Nephron progenitor cell (in vitro differentiated cells): ENCODE measurements at regions not wholly inside any gene's neighbourhood (a gene's known extent, or its start where the extent isn't known, plus 50 kb on each side); places are given as distances from the start of the nearest gene placed in this dataset.

Source experiments
- DNase-seq: peaks from one replicate; pipeline ENCODE4 v3.0.0; 2021
- H3K27ac Mint-ChIP-seq: 2 replicates; pipeline ENCODE4 v1.8.0; 2021; ENCODE audit warnings: mild to moderate bottlenecking, moderate library complexity, mixed read lengths
- H3K27me3 Mint-ChIP-seq: 2 replicates; pipeline ENCODE4 v1.8.0; 2021; ENCODE audit warnings: mild to moderate bottlenecking, low read depth, mixed read lengths; ENCODE audit not compliant: poor library complexity
- H3K36me3 Mint-ChIP-seq: 2 replicates; pipeline ENCODE4 v1.8.0; 2021; ENCODE audit warnings: low read depth, mixed read lengths
- H3K4me1 Mint-ChIP-seq: 2 replicates; pipeline ENCODE4 v1.8.0; 2021; ENCODE audit warnings: mixed read lengths
- H3K4me3 Mint-ChIP-seq: 2 replicates; pipeline ENCODE4 v1.8.0; 2021; ENCODE audit warnings: mild to moderate bottlenecking, moderate library complexity, mixed read lengths
- H3K9me3 Mint-ChIP-seq: 2 replicates; pipeline ENCODE4 v1.8.0; 2021; ENCODE audit warnings: mild to moderate bottlenecking, moderate library complexity, mixed read lengths
- TF ChIP-seq, protein P1 (sequence below): fragments of 200-600 bp; sonication (generic); IDR thresholded peaks from 2 replicates; pipeline ENCODE4 v1.5.0; 2021; ENCODE audit warnings: antibody characterized with exemption

DNA sequence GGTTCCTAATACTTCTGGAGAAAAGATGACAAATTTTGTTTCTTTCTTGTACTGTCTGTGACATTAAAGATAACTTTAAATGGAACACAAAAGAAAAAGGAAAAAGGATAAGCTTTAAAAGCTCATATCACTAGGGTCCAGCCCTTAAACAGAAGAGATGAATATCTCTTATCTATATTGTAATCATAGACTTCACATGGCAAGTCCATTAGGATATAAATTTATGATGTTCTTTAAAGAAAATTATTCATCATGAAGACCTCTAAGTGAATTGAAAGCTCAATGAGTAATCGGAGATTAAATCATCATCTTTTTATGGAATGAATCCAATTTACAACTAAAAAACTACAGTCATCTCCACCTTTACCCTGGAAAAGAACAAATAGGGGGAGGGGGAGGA is 111.6 kb upstream of the SATB2 start:
- no peak for DNase-seq
- Mint-ChIP-seq H3K27ac (no peak overlapping the region), H3K4me1 (no peaks in the 10 kb centered on the region), H3K27me3 (peaks cover 4% of the 10 kb centered on the region), H3K9me3 (no peaks in the 10 kb centered on the region), H3K36me3 (no peaks in the 10 kb centered on the region), H3K4me3 (no peak overlapping the region)
- TF ChIP-seq, protein P1, sequence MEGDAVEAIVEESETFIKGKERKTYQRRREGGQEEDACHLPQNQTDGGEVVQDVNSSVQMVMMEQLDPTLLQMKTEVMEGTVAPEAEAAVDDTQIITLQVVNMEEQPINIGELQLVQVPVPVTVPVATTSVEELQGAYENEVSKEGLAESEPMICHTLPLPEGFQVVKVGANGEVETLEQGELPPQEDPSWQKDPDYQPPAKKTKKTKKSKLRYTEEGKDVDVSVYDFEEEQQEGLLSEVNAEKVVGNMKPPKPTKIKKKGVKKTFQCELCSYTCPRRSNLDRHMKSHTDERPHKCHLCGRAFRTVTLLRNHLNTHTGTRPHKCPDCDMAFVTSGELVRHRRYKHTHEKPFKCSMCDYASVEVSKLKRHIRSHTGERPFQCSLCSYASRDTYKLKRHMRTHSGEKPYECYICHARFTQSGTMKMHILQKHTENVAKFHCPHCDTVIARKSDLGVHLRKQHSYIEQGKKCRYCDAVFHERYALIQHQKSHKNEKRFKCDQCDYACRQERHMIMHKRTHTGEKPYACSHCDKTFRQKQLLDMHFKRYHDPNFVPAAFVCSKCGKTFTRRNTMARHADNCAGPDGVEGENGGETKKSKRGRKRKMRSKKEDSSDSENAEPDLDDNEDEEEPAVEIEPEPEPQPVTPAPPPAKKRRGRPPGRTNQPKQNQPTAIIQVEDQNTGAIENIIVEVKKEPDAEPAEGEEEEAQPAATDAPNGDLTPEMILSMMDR, result no peak

DNA sequence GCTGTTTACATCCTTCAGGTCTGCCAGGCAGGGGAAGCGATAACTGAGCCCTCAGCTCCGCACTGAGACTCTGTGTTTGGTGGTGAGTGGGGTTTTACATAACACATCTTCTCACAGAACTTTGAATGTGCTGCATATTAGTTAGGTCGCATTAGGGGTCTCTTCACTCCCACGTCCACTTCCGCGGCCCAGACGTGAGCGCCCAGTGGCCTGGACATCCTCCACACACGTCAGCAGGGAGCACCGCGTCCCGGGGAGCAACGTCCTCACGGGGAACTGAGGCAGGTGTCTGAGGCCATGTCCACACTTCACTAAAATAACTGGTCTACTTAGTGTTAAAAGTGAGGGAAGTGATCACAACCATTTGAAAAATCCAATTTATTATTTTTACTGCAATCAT is 100.4 kb upstream of the SATB2 start:
- H3K4me3 Mint-ChIP-seq, result no peak overlapping the region
- H3K27ac Mint-ChIP-seq, result peak overlapping the region; percentile 23
- DNase-seq, result no peak
- TF ChIP-seq, protein P1, result no peak
- no peaks in the 10 kb centered on the region for H3K36me3 Mint-ChIP-seq
- H3K4me1 Mint-ChIP-seq, result peaks cover 11% of the 10 kb centered on the region
- H3K9me3 Mint-ChIP-seq, result peaks cover 7% of the 10 kb centered on the region
- H3K27me3 Mint-ChIP-seq, result no peaks in the 10 kb centered on the region

DNA sequence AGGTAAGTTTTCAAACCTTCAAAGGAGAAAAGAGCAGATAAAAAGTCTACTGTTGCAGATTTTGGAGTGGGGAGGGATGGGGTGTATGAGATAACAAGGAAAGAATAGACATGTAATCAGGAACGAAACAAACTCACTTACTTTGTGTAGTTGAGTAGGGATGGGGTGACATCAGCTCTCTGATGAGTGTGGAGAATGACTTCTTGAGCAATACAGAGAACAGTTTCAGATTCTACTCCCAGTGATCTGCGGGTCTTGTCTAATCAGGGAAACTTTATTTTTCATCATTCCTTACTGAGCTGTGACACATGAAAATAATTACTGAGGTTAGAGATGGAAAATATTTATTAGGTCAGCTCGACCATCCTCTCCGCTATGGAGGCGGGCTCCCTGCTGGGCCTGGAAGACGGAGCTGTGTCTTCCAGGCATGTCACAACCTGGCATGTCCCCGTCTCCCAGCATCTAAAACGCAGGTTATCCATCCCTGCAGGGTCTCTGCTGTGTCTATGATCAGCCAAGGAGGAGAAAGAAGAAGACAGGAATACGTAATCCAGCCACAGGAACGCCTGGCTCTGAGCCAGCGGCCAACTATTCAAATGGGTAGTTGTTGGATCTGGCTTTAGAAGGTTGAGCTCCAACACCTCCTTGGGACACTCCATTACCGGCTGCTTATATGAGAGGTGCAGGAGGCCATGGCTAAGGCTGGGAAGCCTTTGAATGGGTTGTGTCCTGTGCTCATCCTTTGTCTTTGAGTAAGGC is 99.0 kb upstream of the SATB2 start:
- Mint-ChIP-seq H3K27ac (no peak overlapping the region), H3K27me3 (no peaks in the 10 kb centered on the region), H3K36me3 (no peaks in the 10 kb centered on the region), H3K4me3 (no peak overlapping the region), H3K4me1 (peaks cover 11% of the 10 kb centered on the region), H3K9me3 (peaks cover 1% of the 10 kb centered on the region)
- no peak for DNase-seq
- TF ChIP-seq, protein P1, result no peak

DNA sequence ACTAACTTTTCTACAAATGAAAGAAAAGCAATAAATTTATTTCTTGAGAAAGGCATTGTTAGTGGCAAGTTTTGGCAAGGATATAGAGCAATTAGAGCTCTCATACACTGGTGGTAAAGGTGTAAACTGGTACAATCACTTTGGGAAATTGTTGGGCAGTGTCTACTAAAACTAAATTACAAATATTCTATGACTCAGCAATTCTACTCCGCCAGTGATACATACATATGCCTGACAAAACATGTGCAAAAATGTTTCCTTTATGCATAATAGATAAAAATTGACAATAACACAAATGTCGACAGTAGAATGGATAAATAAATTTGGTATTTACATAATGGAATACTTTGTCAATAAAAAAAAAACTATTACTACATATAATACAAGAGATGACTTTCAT is 96.3 kb upstream of the SATB2 start:
- Mint-ChIP-seq H3K4me3 (no peak overlapping the region), H3K36me3 (no peaks in the 10 kb centered on the region), H3K4me1 (peaks cover 11% of the 10 kb centered on the region), H3K27me3 (no peaks in the 10 kb centered on the region), H3K9me3 (no peaks in the 10 kb centered on the region), H3K27ac (no peak overlapping the region)
- DNase-seq, result no peak
- TF ChIP-seq, protein P1, result no peak

DNA sequence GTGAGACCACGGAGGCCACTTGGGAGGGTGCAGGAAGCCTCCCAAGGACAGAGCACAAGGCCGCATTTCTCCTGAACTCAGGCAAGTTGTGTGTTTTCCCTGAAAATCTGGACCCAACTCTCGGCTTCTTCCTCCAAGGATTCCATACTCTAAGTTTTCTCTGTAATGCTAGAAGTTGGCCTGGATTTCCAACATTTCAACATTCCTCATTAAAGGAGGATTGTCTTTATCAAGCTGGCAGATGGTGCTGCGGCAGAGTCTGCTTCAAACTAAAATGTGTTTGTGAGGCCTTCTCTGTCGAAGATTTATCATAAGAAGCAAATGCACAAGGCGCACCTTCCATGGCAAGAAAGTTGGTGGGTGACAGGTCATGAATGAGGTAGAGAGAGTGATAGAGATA is 94.4 kb upstream of the SATB2 start:
- H3K4me1 Mint-ChIP-seq, result no peaks in the 10 kb centered on the region
- no peak for DNase-seq
- H3K4me3 Mint-ChIP-seq, result no peak overlapping the region
- H3K27me3 Mint-ChIP-seq, result no peaks in the 10 kb centered on the region
- no peaks in the 10 kb centered on the region for H3K36me3 Mint-ChIP-seq
- TF ChIP-seq, protein P1, result no peak
- peak overlapping the region; percentile 36 for H3K27ac Mint-ChIP-seq
- no peaks in the 10 kb centered on the region for H3K9me3 Mint-ChIP-seq

DNA sequence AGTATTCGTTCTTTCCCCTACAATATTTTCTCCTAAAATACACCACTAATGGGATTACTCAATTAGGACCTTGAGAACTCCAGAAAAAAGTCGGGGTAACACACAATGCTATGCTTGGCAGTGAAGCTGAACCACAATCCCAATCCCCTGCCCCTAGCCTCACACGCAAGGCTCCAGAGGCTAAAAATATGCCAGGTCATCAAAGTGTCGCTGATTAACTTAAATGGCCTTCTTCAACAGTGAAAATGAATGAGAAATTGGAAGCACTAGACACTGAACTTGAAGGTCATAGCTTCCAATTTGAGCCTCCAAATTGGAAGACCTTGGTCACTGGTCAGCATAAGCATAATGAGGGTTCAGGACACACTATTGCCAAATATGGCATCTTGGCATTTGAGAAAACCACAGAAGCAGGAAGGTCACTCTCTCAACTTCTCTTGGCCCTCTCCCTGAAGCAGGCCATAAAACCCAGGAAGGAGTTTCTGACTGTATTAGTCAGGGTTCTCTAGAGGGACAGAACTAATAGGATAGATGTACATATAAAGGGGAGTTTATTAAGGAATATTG is 86.0 kb upstream of the SATB2 start:
- H3K4me1 Mint-ChIP-seq, result no peaks in the 10 kb centered on the region
- no peak overlapping the region for H3K4me3 Mint-ChIP-seq
- H3K27me3 Mint-ChIP-seq, result no peaks in the 10 kb centered on the region
- no peak overlapping the region for H3K27ac Mint-ChIP-seq
- TF ChIP-seq, protein P1, result no peak
- DNase-seq, result no peak
- H3K36me3 Mint-ChIP-seq, result no peaks in the 10 kb centered on the region
- no peaks in the 10 kb centered on the region for H3K9me3 Mint-ChIP-seq
